Left ventricle myocardium inferior (tissue), 1 donor: ENCODE measurements at regions not wholly inside any gene's neighbourhood (a gene's known extent, or its start where the extent isn't known, plus 50 kb on each side); places are given as distances from the start of the nearest gene placed in this dataset.

Source experiments
- DNase-seq: peaks from one replicate; pipeline ENCODE4 v3.0.0-alpha.2; 2020
- H3K27ac ChIP-seq: fragments of 200-600 bp; replicated peaks from 2 replicates; pipeline ENCODE4 v1.8.0; 2021
- H3K27me3 ChIP-seq: fragments of 200-600 bp; 2 replicates; pipeline ENCODE4 v1.8.0; 2021; ENCODE audit warnings: low read depth
- H3K36me3 ChIP-seq: fragments of 200-600 bp; 2 replicates; pipeline ENCODE4 v1.8.0; 2021
- H3K4me1 ChIP-seq: fragments of 200-600 bp; 2 replicates; pipeline ENCODE4 v1.8.0; 2021
- H3K4me3 ChIP-seq: fragments of 200-600 bp; 2 replicates; pipeline ENCODE4 v1.8.0; 2021; ENCODE audit warnings: mild to moderate bottlenecking, moderate library complexity
- H3K9me3 ChIP-seq: fragments of 200-600 bp; replicated peaks from 2 replicates; pipeline ENCODE4 v1.8.0; 2021
- CTCF ChIP-seq: fragments of 200-600 bp; IDR thresholded peaks from 2 replicates; pipeline ENCODE4 v1.8.0; 2021; ENCODE audit warnings: antibody characterized with exemption, mild to moderate bottlenecking, borderline replicate concordance
- intact Hi-C: fragments of 100-400 bp; cut with micrococcal nuclease; formaldehyde crosslinking; loops from one replicate; pipeline ENCODE4 v1.11.0; 2022
- donor health status: DM: no; HTN: yes; CAD: no; lungs with severe emphysema.

GRCh38 chr12:115598871-115599811, 678.4 kb downstream of the MED13L start:
- Histone ChIP-seq H3K9me3 (no peaks in the 10 kb centered on the region), H3K27me3 (peaks cover 92% of the 10 kb centered on the region), H3K4me1 (peaks cover 21% of the 10 kb centered on the region), H3K4me3 (peak overlapping the region; percentile 46), H3K27ac (peak overlapping the region; percentile 69), H3K36me3 (no peaks in the 10 kb centered on the region)
- intact Hi-C loops: no loop called here
- no peak for TF ChIP-seq CTCF
- DNase-seq: peak; percentile 35

DNA sequence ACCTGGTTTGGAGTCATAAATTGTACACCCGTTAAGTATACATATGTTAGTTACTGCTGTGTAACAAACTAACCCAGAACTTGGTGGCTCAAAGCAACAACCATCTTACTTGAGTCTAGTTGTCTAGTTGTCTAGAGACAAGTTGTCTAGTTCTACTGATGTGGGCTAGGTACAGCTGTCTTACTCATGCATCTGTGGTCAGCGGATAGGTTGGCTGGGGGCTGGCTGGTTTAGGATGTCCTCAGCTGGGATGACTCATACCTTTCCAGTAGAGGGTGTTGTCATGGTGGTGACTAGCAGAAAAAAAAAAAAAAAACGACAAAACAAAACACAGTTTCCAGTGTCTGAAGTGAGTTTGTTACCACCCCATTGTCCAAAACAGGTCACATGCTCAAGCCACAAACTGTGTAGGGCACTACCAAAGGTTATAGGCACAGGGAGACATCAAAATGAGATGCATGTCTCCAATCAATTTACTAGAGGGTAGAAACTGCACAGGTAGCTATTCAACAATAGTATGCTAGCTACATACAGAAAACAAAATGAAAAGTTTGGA, 680.3 kb downstream of the MED13L start:
- no peak for TF ChIP-seq CTCF
- intact Hi-C loops: no loop called here
- Histone ChIP-seq H3K27me3 (peaks cover 73% of the 10 kb centered on the region), H3K9me3 (no peaks in the 10 kb centered on the region), H3K36me3 (no peaks in the 10 kb centered on the region), H3K4me1 (peaks cover 21% of the 10 kb centered on the region), H3K4me3 (no peak overlapping the region), H3K27ac (no peak overlapping the region)
- DNase-seq: no peak

- Histone ChIP-seq H3K27ac (no peak overlapping the region), H3K4me1 (peaks cover 5% of the 10 kb centered on the region), H3K9me3 (peaks cover 3% of the 10 kb centered on the region), H3K36me3 (no peaks in the 10 kb centered on the region), H3K4me3 (no peak overlapping the region), H3K27me3 (no peaks in the 10 kb centered on the region)
- DNase-seq: no peak
- intact Hi-C loops: no loop called here
- no peak for TF ChIP-seq CTCF
These were observed 689.4 kb downstream of the MED13L start for GRCh38 chr12:115588131-115588530.

- intact Hi-C loops: no loop called here
- no peaks in the 10 kb centered on the region for H3K36me3 ChIP-seq
- no peak for DNase-seq
- H3K4me3 ChIP-seq: no peak overlapping the region
- peaks cover 20% of the 10 kb centered on the region for H3K27me3 ChIP-seq
- H3K4me1 ChIP-seq: peaks cover 5% of the 10 kb centered on the region
- peaks cover 3% of the 10 kb centered on the region for H3K9me3 ChIP-seq
- H3K27ac ChIP-seq: no peak overlapping the region
- TF ChIP-seq CTCF: no peak
These were observed 693.3 kb downstream of the MED13L start for GRCh38 chr12:115584156-115584555.

- H3K27me3 ChIP-seq: peaks cover 26% of the 10 kb centered on the region
- H3K4me3 ChIP-seq: no peak overlapping the region
- H3K36me3 ChIP-seq: no peaks in the 10 kb centered on the region
- TF ChIP-seq CTCF: no peak
- H3K4me1 ChIP-seq: peaks cover 5% of the 10 kb centered on the region
- peaks cover 3% of the 10 kb centered on the region for H3K9me3 ChIP-seq
- no peak overlapping the region for H3K27ac ChIP-seq
- DNase-seq: no peak
- intact Hi-C loops: no loop called here
These were observed 693.9 kb downstream of the MED13L start for GRCh38 chr12:115583591-115583990.
